Activated CD4-positive, alpha-beta memory T cell treated with anti-CD3 and anti-CD28 coated beads, Interleukin-2, amount 10 ng/mL, durations not matched to agents 7 days and 5 days (primary cell): ENCODE measurements at regions not wholly inside any gene's neighbourhood (a gene's known extent, or its start where the extent isn't known, plus 50 kb on each side); places are given as distances from the start of the nearest gene placed in this dataset.

ENCODE experiments used
- CTCF ChIA-PET: fragments of 350-600 bp; sonication (Branson Sonifier 250); formaldehyde crosslinking; loops from one replicate; lab custom pipeline; 2021; ENCODE audit warnings: antibody characterized with exemption, inconsistent platforms; lab: Charles Lee
- POLR2A ChIA-PET: fragments of 350-600 bp; sonication (Branson Sonifier 250); formaldehyde crosslinking; loops from one replicate; lab custom pipeline; 2021; ENCODE audit warnings: antibody characterized with exemption; lab: Charles Lee
- DNase-seq: peaks from one replicate; pipeline ENCODE4 v3.0.0-alpha.2; 2020
- H3K27ac Mint-ChIP-seq: one replicate; pipeline ENCODE4 v1.8.0; 2021; ENCODE audit warnings: mild to moderate bottlenecking, mixed read lengths
- H3K27me3 Mint-ChIP-seq: one replicate; pipeline ENCODE4 v1.8.0; 2021; ENCODE audit warnings: mixed read lengths
- H3K36me3 Mint-ChIP-seq: one replicate; pipeline ENCODE4 v1.8.0; 2021; ENCODE audit warnings: low read depth, mixed read lengths
- H3K4me1 Mint-ChIP-seq: one replicate; pipeline ENCODE4 v1.8.0; 2021; ENCODE audit warnings: mixed read lengths
- H3K4me3 Mint-ChIP-seq: one replicate; pipeline ENCODE4 v1.8.0; 2021; ENCODE audit warnings: mild to moderate bottlenecking, mixed read lengths
- H3K9me3 Mint-ChIP-seq: one replicate; pipeline ENCODE4 v1.8.0; 2021; ENCODE audit warnings: mixed read lengths

DNA sequence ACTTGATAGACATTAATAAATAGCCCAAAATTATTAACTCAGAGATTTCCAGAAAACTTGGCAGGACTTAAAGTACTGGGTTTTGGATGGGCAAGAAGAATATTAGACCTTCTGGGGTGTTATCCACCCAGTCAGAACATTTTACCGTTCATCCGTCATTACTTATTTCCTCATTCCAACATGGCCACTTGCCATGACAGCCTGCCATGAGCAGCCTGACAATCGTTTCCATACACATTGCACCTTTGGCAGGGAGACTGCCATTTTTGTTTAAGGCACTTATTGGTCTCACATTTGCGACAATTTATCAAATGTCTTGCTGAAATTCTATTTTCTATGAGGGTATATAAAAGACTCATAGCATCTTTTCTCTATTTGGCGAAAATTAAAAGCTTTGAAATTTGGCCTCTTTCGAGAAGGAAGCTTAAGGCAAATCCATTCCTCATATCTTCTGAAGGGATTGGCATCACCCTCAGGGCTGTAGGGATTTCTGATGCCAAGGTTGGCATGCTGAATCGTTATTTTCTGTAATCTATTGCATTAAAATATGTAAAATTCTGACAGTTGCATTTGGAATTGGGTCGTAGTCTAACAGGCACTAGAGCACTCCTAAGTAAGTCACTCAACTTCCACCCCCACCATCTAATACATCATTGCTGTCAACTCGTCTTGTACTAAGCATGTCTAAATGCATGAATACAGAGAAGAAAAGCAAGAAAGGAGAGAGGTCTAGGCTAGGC is 406.3 kb upstream of the PIK3C3 start:
- H3K9me3 Mint-ChIP-seq, result no peaks in the 10 kb centered on the region
- CTCF ChIA-PET, result no interaction called here
- H3K27me3 Mint-ChIP-seq, result no peaks in the 10 kb centered on the region
- no peak for DNase-seq
- no peak overlapping the region for H3K27ac Mint-ChIP-seq
- H3K4me1 Mint-ChIP-seq, result no peaks in the 10 kb centered on the region
- POLR2A ChIA-PET, result no interaction called here
- no peak overlapping the region for H3K4me3 Mint-ChIP-seq
- no peaks in the 10 kb centered on the region for H3K36me3 Mint-ChIP-seq

DNA sequence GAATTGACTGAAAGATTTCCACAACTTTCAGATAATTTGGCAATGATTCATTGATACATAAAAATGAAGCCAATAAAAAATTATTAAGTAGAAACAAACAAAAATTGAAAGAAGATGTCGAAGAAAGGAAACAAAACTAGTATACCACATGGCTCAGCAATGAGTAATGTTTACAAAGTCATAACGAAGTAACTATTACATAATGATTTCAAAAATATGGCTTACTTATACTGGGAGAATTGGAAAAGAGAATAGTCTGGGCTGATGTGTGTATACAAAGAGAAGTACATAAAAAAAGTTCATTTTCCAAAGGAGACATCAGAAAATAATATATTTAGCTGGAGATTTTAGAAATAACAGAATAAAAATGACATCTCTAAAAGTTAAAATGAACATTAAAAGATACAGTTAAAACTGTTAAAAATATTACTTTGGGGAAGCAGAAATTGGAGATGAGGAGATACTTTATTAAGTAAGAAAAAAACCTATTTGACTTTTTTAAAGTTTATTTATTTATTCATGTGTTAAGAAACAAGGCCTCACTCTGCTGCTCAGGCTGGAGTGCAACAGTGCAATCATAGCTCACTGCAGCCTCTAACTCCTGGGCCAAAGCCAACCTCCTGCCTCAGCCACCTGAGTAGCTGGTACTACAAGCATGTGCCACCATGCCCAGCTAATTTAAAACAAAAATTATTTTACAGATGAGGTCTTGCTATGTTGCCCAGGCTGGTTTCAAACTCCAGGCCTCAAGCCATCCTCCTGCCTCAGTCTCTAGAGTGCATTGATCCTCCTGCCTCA is 409.7 kb upstream of the PIK3C3 start:
- Mint-ChIP-seq H3K27ac (no peak overlapping the region), H3K4me1 (no peaks in the 10 kb centered on the region), H3K9me3 (no peaks in the 10 kb centered on the region), H3K4me3 (no peak overlapping the region), H3K27me3 (no peaks in the 10 kb centered on the region), H3K36me3 (no peaks in the 10 kb centered on the region)
- ChIA-PET POLR2A (no interaction called here), CTCF (no interaction called here)
- DNase-seq, result no peak

DNA sequence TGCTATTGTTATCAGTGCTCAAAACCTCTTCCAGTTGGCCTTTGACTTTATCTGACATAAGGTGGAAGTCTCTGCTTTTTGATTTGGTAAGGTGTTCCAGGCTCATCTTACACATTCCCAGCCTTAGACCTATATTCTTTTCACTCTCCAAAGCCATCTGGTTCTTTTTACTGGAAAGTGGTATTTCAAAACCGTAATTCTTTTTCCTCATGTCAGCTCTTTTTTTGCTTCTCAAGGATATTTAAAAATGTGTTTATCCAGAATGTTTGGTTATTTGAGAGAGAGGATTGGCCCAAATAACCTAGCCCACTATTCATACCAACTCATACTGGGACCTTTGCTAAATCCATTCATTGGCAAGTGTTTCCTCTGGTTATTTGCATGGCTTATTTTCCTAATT is 411.2 kb upstream of the PIK3C3 start:
- CTCF ChIA-PET, result no interaction called here
- H3K36me3 Mint-ChIP-seq, result no peaks in the 10 kb centered on the region
- no peak overlapping the region for H3K4me3 Mint-ChIP-seq
- H3K27me3 Mint-ChIP-seq, result no peaks in the 10 kb centered on the region
- H3K4me1 Mint-ChIP-seq, result no peaks in the 10 kb centered on the region
- H3K9me3 Mint-ChIP-seq, result peaks cover 3% of the 10 kb centered on the region
- no peak for DNase-seq
- no peak overlapping the region for H3K27ac Mint-ChIP-seq
- POLR2A ChIA-PET, result no interaction called here

DNA sequence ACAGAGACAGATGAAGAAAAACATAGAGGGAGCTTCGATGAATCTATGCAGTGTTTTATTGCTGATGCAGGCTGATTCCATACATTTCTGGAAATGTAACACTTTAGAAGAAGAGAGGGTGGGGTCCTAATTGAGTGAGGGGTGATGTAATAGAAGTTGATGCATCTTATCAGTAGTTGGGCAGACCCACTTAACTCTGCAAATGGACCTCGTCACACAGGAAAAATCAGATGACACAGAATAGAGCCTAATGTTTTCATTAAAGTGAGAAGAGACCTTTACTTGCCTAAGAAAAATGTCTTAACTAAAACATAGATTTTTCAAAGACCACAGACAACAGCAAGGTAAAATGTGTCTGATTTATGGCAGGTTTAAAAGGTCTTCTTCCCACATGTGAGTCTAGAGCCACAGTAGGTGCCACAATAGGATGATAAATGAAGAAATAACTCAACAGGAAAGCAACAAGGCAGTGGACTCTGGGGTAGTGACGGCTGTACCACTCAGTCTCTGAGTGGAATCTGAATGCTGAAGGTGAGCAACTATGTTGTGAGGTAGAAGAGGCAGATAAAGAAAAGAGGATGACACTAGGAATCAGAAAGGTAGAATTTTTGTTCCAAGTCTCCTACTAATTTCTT is 414.7 kb upstream of the PIK3C3 start:
- H3K4me3 Mint-ChIP-seq, result no peak overlapping the region
- H3K36me3 Mint-ChIP-seq, result no peaks in the 10 kb centered on the region
- no peak for DNase-seq
- CTCF ChIA-PET, result no interaction called here
- no peak overlapping the region for H3K27ac Mint-ChIP-seq
- no peaks in the 10 kb centered on the region for H3K27me3 Mint-ChIP-seq
- peaks cover 8% of the 10 kb centered on the region for H3K9me3 Mint-ChIP-seq
- POLR2A ChIA-PET, result no interaction called here
- H3K4me1 Mint-ChIP-seq, result no peaks in the 10 kb centered on the region

DNA sequence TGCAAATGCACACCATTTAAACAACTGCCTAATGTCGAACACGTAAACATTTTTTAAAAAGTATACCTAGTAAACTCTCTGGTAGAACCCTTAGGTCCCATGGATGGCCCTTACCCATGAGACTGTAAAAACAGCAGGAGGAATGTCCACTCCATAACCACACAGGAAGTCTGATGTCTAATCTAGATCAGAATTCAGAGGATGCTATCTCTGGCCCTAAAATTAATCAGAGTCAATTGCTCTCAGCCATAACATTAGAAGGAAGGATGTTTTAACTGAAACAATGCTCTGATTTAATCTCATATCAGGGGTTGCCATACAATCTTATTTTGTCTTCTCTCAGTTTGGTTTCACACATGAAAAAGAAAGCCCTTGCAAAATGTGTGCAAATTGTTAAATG is 416.3 kb upstream of the PIK3C3 start:
- Mint-ChIP-seq H3K36me3 (no peaks in the 10 kb centered on the region), H3K4me1 (no peaks in the 10 kb centered on the region), H3K4me3 (no peak overlapping the region), H3K9me3 (peaks cover 13% of the 10 kb centered on the region), H3K27ac (no peak overlapping the region), H3K27me3 (no peaks in the 10 kb centered on the region)
- POLR2A ChIA-PET, result no interaction called here
- CTCF ChIA-PET, result no interaction called here
- no peak for DNase-seq

DNA sequence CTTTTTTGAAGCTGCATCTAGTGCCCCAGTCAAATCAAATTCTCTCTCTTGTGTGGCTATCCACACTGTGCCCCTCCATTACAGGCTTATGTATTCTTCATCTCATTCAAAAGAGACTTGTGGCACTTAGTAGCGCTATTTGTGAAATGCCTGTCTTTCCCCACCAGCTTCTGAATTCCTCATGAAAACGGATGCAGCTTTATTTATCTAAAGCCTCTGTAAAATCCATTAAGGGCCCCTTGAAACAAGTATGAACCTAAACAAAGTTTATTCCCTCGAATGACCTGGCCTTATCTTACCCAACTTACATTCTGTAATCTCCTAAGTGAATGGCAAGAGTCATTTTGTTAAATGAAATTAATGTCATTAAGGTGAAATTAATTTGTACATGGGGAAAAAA is 417.4 kb upstream of the PIK3C3 start:
- H3K27me3 Mint-ChIP-seq, result no peaks in the 10 kb centered on the region
- H3K4me1 Mint-ChIP-seq, result no peaks in the 10 kb centered on the region
- no peak for DNase-seq
- H3K9me3 Mint-ChIP-seq, result peaks cover 16% of the 10 kb centered on the region
- H3K4me3 Mint-ChIP-seq, result no peak overlapping the region
- no peak overlapping the region for H3K27ac Mint-ChIP-seq
- ChIA-PET POLR2A (no interaction called here), CTCF (no interaction called here)
- no peaks in the 10 kb centered on the region for H3K36me3 Mint-ChIP-seq

DNA sequence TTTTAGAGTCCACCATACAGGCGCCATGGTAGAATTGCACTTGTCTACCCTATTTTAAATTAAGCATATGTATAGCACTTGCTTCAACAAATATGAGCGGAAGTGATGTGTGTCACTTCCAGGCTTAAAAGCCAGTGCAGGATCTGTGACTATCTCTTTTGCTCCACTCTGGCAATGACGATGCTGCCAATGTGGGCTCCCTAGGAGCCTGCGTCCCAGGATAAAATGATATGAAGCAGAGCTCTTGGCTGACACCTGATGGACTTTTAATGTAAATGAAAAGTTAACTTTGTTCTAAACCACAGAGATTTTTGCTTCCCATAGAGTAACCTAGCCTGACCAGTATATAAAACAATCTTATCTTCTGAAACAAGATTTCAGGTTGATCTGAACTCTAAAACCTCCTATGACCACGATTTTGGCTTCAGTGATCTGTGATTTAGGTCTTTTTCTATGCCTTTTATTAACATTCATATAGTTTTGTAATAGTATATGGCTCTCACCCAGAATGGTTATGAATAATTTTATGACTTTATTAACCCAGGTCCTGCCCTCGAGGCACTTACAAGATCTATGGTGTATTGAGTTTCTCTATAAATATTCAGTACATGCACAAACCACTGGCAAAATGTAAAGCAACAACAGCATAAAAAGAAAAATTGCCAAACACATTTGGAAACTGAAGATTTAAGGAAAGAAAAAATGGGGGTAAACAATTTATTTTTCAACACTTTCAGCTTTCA is 422.5 kb upstream of the PIK3C3 start:
- H3K9me3 Mint-ChIP-seq, result peaks cover 19% of the 10 kb centered on the region
- ChIA-PET POLR2A (no interaction called here), CTCF (no interaction called here)
- H3K4me1 Mint-ChIP-seq, result no peaks in the 10 kb centered on the region
- H3K36me3 Mint-ChIP-seq, result no peaks in the 10 kb centered on the region
- H3K27ac Mint-ChIP-seq, result no peak overlapping the region
- DNase-seq, result no peak
- no peak overlapping the region for H3K4me3 Mint-ChIP-seq
- H3K27me3 Mint-ChIP-seq, result no peaks in the 10 kb centered on the region

DNA sequence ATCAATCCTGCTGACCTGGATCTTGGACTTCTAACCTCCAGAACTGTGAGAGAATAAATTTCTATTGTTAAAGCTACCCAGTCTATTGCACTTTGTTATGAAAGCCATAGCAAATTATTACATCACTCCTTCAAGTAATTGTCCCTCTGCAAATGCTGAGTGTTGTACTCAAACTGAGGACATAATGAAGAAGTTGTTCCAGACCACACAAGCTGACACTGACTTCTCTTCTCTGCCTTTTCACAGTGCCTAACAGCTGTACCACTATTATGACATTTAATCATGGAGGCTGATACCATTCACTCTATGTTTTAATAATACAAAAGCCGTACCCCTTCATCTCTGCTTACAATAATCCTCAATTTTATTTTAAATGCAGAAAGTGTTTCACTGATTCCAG is 424.1 kb upstream of the PIK3C3 start:
- Mint-ChIP-seq H3K4me1 (no peaks in the 10 kb centered on the region), H3K27me3 (no peaks in the 10 kb centered on the region), H3K9me3 (peaks cover 20% of the 10 kb centered on the region), H3K36me3 (no peaks in the 10 kb centered on the region), H3K4me3 (no peak overlapping the region), H3K27ac (no peak overlapping the region)
- CTCF ChIA-PET, result no interaction called here
- no peak for DNase-seq
- POLR2A ChIA-PET, result no interaction called here

DNA sequence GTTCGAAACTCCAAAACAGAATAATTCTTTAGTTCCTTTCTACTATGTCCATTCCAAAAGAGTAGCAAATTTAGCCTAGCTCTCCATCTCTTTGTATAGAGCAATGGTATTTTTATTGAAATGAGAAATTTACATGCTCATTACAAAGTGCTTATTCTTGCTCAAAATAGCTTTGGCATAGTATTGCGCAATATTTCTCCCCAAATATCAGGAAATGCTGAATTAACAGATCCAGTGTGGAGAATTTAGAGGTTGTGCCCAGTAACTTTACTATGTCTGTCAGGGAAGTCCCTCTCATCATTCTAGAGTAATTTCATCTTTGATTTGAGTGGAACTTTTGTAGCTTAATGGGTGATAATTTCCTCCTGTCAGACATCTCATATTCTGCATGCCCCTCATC is 425.9 kb upstream of the PIK3C3 start:
- POLR2A ChIA-PET, result no interaction called here
- H3K36me3 Mint-ChIP-seq, result no peaks in the 10 kb centered on the region
- no peak overlapping the region for H3K4me3 Mint-ChIP-seq
- CTCF ChIA-PET, result no interaction called here
- no peak for DNase-seq
- H3K4me1 Mint-ChIP-seq, result no peaks in the 10 kb centered on the region
- H3K9me3 Mint-ChIP-seq, result peaks cover 16% of the 10 kb centered on the region
- H3K27me3 Mint-ChIP-seq, result no peaks in the 10 kb centered on the region
- H3K27ac Mint-ChIP-seq, result no peak overlapping the region

DNA sequence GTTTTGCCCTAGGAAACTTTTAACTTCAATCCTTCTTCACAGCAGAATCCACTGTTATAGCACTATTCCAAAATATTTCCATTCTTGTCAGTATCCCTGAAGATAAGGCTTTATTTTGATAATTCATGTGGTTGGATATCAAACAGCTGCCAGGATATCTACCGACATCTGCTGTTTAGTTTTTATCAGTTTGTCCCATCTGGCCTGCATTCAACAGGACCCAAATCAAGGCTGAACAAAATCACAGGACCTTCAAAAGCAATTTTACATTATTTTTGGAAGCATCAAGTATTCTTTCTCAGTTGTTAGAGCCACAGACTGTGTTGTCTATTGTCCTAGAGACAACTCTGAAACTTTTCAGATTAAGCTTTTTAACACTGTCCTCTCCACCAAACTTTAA is 429.0 kb upstream of the PIK3C3 start:
- Mint-ChIP-seq H3K9me3 (peaks cover 13% of the 10 kb centered on the region), H3K36me3 (no peaks in the 10 kb centered on the region), H3K27ac (no peak overlapping the region), H3K4me1 (no peaks in the 10 kb centered on the region), H3K4me3 (no peak overlapping the region), H3K27me3 (no peaks in the 10 kb centered on the region)
- no peak for DNase-seq
- POLR2A ChIA-PET, result no interaction called here
- CTCF ChIA-PET, result no interaction called here

DNA sequence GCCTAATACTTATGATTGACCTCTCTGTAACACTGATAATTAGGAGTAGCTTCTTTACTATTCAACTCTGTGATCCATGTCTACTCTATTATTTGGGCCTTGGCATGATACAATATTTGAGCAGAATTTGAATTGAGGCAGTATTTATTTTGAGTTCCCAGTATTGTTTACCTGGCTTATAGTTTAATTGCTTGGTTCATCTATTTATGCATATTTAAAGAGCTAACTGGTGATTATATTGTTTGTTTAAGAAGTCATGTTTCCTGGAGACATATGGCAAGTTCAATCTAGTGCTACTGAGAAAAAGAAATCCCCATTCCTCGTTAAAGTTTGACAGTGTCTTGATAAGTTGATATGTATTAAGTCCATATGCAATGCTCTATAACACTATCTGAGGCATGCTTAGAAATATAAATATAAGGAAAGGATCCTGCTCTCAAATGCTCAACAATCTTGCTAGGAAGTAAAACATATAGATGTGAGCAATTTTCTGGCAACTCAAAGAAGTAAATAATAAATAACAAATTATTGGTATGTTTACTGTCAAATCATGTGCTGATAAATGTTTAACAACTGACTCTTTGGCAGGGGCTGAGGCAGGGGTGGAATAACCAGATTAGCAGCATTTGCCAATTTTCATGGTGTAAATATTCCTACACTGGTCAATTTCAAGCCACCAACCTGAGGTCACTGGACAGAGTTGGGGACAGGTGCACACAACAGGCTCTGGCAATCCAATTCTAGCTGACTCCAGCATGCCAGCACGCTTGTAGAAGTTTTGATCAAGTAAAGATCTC is 430.2 kb upstream of the PIK3C3 start:
- no peak for DNase-seq
- peaks cover 6% of the 10 kb centered on the region for H3K9me3 Mint-ChIP-seq
- H3K27ac Mint-ChIP-seq, result no peak overlapping the region
- no peak overlapping the region for H3K4me3 Mint-ChIP-seq
- no peaks in the 10 kb centered on the region for H3K36me3 Mint-ChIP-seq
- no peaks in the 10 kb centered on the region for H3K27me3 Mint-ChIP-seq
- ChIA-PET CTCF (no interaction called here), POLR2A (no interaction called here)
- H3K4me1 Mint-ChIP-seq, result no peaks in the 10 kb centered on the region

DNA sequence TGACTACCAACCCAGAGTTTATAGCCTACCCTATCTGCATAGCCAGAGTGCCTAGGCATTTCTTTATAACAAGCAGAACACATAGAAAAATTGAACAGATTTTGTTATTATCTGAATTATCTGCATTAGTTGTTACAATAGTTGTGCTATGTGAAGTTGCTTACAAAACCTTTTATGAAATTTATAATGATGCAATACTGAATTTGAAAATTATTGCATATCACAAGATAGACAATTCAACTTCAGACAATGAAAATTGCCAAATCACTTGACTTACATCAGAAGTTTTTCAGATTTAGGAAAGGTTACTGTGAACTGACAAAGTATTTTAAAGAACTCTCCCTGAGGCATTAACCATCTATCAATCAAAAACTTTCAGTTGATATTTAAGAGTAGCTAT is 437.9 kb upstream of the PIK3C3 start:
- no peaks in the 10 kb centered on the region for H3K4me1 Mint-ChIP-seq
- no peaks in the 10 kb centered on the region for H3K27me3 Mint-ChIP-seq
- no peak overlapping the region for H3K4me3 Mint-ChIP-seq
- no peaks in the 10 kb centered on the region for H3K36me3 Mint-ChIP-seq
- CTCF ChIA-PET, result no interaction called here
- H3K9me3 Mint-ChIP-seq, result no peaks in the 10 kb centered on the region
- POLR2A ChIA-PET, result no interaction called here
- no peak for DNase-seq
- H3K27ac Mint-ChIP-seq, result no peak overlapping the region
